GM12873 (cell line): ENCODE measurements at regions not wholly inside any gene's neighbourhood (a gene's known extent, or its start where the extent isn't known, plus 50 kb on each side); places are given as distances from the start of the nearest gene placed in this dataset.

ENCODE experiments used
- CTCF ChIP-seq: IDR thresholded peaks from 2 replicates; pipeline ENCODE4 v1.5.1; 2012; ENCODE audit warnings: low read depth, mild to moderate bottlenecking, moderate library complexity, low read length, control low read depth; ENCODE audit not compliant: insufficient read depth; ENCODE audit errors: missing control alignments

- no peak for TF ChIP-seq CTCF
Measured at GRCh38 chr21:38123626-38124025, 133.2 kb upstream of the KCNJ15 start.

- peak; percentile 92 for TF ChIP-seq CTCF
Measured at GRCh38 chr21:38126666-38127303, 130.0 kb upstream of the KCNJ15 start.

DNA sequence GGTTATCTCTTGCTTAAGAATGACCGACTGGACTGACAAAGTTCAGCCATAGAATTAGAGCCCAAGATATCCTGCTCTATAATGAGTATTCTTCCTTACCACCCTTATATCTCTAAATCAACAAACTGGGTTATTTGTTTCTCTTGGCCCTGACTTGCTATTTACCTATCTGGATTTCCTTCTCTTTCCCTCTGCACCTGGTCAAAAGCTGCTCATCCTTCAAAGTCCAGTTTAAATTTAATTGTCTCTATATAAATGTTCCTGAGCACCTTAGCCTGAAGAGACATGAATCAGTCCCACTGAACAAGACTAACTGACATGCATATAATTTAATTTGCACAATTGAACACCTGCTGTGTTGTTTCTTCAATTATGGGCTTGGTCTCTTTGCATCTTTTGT, 127.1 kb upstream of the KCNJ15 start:
- no peak for TF ChIP-seq CTCF

- no peak for TF ChIP-seq CTCF
Measured at GRCh38 chr21:38133240-38133639, 123.6 kb upstream of the KCNJ15 start.

DNA sequence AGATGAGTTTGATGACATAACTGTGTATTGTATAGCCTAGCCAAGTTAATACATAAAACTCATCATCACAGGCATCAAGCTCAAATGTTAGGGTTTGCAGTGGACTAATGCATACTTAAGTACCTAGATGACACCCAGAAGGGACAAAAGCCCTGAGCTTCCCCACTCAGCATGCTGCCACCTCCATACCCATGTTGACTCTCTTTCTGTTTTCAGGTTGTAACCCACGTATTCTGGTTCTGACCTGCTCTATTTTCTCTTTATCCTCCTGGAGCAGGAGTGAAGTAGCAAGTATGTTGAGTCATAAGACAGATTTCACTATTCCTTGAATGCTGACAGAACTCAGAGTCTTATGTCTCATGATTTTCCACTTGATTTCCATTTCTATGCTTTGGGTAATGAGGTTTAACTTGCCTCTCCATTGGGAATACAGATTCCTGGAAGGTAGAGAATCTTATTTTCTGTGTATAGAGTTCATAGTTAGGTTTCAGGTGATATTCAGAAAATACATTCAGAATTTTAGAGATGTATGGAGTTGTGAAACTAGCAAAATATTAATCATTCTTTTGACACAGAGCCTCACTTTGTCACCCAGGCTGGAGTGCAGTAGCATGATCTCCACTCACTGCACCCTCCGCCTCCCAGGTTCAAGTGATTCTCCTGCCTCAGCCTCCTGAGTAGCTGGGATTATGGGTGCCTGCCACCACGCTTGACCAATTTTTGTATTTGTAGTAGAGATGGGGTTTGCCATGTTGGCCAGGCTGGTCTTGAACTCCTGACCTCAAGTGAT, 122.5 kb upstream of the KCNJ15 start:
- no peak for TF ChIP-seq CTCF

- no peak for TF ChIP-seq CTCF
Measured at GRCh38 chr21:38136201-38136600, 120.6 kb upstream of the KCNJ15 start.

- no peak for TF ChIP-seq CTCF
Measured at GRCh38 chr21:38139380-38140168, 117.2 kb upstream of the KCNJ15 start.
